Stomach (tissue), 8 donors: ENCODE measurements at regions not wholly inside any gene's neighbourhood (a gene's known extent, or its start where the extent isn't known, plus 50 kb on each side); places are given as distances from the start of the nearest gene placed in this dataset.

Source experiments
- DNase-seq, 2 donors: peaks; one replicate each; pipeline versions ENCODE4 v3.0.0 to v3.0.0-alpha.2; 2013 to 2019
- H3K27ac ChIP-seq, 5 donors: fragments of 200-600 bp in 4 of 5; sonication (generic) in 4 of 5; one replicate each; pipeline ENCODE4 v1.5.1; 2013 to 2019; ENCODE audit warnings: mild to moderate bottlenecking in 1 of 5, moderate library complexity in 1 of 5
- H3K27me3 ChIP-seq, 3 donors: fragments of 200-600 bp; sonication (generic); one replicate each; pipeline ENCODE4 v1.5.1; 2017 to 2019; ENCODE audit warnings: mixed run types in 1 of 3
- H3K36me3 ChIP-seq, 4 donors: fragments of 200-600 bp; sonication (generic); 1 replicate in 3 of 4; 2 replicates in 1 of 4; pipeline ENCODE4 v1.5.1; 2016 to 2019
- H3K4me1 ChIP-seq, 4 donors: fragments of 200-600 bp; sonication (generic); one replicate each; pipeline ENCODE4 v1.5.1; 2016 to 2019
- H3K4me3 ChIP-seq, 4 donors: fragments of 200-600 bp; sonication (generic) in 3 of 4; one replicate each; pipeline ENCODE4 v1.5.1; 2016 to 2019; ENCODE audit warnings: mild to moderate bottlenecking in 1 of 4
- H3K9me3 ChIP-seq, 4 donors: fragments of 200-600 bp; sonication (generic); one replicate each; pipeline ENCODE4 v1.5.1; 2016 to 2019
- EP300 ChIP-seq: sonication (generic); formaldehyde crosslinking; IDR thresholded peaks from one replicate; pipeline ENCODE4 v1.6.1; 2017; ENCODE audit warnings: antibody characterized with exemption
- POLR2A ChIP-seq, 4 donors: fragments of 450-650 bp; IDR thresholded peaks; one replicate each; pipeline ENCODE4 v1.6.1; 2016; ENCODE audit warnings: antibody characterized with exemption in 4 of 4, control low read depth in 2 of 4, mild to moderate bottlenecking in 1 of 4, moderate library complexity in 1 of 4
- POLR2AphosphoS5 ChIP-seq, 3 donors: sonication (generic); formaldehyde crosslinking; IDR thresholded peaks; one replicate each; pipeline ENCODE4 v1.6.1; 2016; ENCODE audit warnings: antibody characterized with exemption in 3 of 3
- WGBS, 5 donors: extraction: QIAGEN DNeasy Blood & Tissue Kit in 3 of 5; methylation state at CpG; one replicate each; pipeline versions ENCODE4 v1.1.5 to v1.1.7; 2013 to 2018; 5-methylcytosine and 5-hydroxymethylcytosine counted together
- intact Hi-C: fragments of 100-400 bp; cut with DNase I; formaldehyde crosslinking; loops from one replicate; pipeline ENCODE4 v1.15.1; 2023; ENCODE audit warnings: low total_unique reads
- TF ChIP-seq, protein P1 (sequence below), 7 experiments: fragments of 450-650 bp in 4 of 7; fragments of 200-600 bp in 3 of 7; sonication (generic) in 3 of 7; IDR thresholded peaks; one replicate each; pipeline ENCODE4 v1.5.1; 2016 to 2019; ENCODE audit warnings: antibody characterized with exemption in 7 of 7, control low read depth in 2 of 7, mild to moderate bottlenecking in 1 of 7
- donor health status: healthy with polysubstance abuse.
- donor health status: Bipolar disorder and iron deficiency.
- donor health status: healthy.

DNA sequence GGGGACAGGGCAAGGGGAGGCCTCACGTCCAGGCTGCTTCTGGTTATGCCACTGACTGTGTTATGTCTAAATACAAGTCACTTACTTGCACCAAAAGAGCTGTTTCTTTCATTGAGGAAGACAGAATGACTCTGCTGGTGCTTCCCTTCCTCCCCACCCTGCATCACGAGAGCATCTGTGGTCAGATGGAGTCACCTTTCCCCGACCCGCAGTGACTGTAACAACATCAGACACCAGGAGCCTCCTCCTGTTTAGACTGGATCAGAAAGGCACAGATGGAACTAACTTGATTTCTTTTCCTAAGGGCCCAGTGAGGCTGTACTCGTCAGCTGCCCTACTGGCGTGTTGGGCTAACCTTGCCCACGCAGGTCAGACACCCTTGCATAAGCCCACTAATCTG, 90.3 kb upstream of the ZNF536 start:
- intact Hi-C loops: no loop called here

DNA sequence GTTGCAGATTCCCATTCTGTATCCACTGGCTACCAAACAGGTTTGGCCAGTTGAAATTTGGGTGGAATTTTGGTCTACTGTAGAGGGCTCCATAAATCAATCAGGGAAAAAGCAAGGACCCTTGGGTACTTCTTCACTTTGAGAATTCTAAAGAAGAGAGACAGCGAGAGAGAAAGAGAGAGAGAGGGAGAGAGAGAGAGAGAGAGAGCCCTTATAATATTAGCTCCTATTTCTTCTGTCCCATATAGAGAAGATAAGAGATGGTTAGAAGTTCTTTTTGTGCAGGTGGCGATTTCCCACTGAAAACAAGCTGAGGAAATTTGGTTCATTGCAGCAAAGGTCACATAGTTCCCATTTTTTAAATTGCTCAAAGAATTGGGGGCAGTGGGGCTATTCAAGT, 88.6 kb upstream of the ZNF536 start:
- no peak for DNase-seq
- intact Hi-C loops: no loop called here
- WGBS, 5 donors: 66 to 88% (median 74%) methylated on average over 2 of the region's 2 CpGs
- Histone ChIP-seq H3K4me3 (no peak overlapping the region), H3K27me3 (peaks cover 0 to 23% (median 0%) of the 10 kb centered on the region in 3 donors), H3K4me1 (no peaks in the 10 kb centered on the region), H3K9me3 (no peaks in the 10 kb centered on the region), H3K36me3 (no peaks in the 10 kb centered on the region), H3K27ac (no peak overlapping the region)
- TF ChIP-seq EP300 (no peak), POLR2AphosphoS5 (IDR thresholded peaks at IDR 0.05) (no peak), POLR2A (IDR thresholded peaks at IDR 0.05) (no peak)
- TF ChIP-seq, protein P1, sequence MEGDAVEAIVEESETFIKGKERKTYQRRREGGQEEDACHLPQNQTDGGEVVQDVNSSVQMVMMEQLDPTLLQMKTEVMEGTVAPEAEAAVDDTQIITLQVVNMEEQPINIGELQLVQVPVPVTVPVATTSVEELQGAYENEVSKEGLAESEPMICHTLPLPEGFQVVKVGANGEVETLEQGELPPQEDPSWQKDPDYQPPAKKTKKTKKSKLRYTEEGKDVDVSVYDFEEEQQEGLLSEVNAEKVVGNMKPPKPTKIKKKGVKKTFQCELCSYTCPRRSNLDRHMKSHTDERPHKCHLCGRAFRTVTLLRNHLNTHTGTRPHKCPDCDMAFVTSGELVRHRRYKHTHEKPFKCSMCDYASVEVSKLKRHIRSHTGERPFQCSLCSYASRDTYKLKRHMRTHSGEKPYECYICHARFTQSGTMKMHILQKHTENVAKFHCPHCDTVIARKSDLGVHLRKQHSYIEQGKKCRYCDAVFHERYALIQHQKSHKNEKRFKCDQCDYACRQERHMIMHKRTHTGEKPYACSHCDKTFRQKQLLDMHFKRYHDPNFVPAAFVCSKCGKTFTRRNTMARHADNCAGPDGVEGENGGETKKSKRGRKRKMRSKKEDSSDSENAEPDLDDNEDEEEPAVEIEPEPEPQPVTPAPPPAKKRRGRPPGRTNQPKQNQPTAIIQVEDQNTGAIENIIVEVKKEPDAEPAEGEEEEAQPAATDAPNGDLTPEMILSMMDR (IDR thresholded peaks at IDR 0.05): no peak

More for the DNA sequence above, 90.3 kb upstream of the ZNF536 start:
- no peak for DNase-seq
- H3K9me3 ChIP-seq: no peaks in the 10 kb centered on the region
- peaks cover 0 to 23% (median 0%) of the 10 kb centered on the region in 3 donors for H3K27me3 ChIP-seq
- H3K36me3 ChIP-seq: no peaks in the 10 kb centered on the region
- 73 to 89% (median 83%) methylated on average over 5 to 7 of the region's 7 CpGs for whole genome bisulfite sequencing, 5 donors
- TF ChIP-seq POLR2A (IDR thresholded peaks at IDR 0.05) (no peak), EP300 (no peak), POLR2AphosphoS5 (IDR thresholded peaks at IDR 0.05) (no peak)
- TF ChIP-seq, protein P1 (IDR thresholded peaks at IDR 0.05): no peak
- H3K27ac ChIP-seq: no peak overlapping the region
- no peaks in the 10 kb centered on the region for H3K4me1 ChIP-seq
- no peak overlapping the region for H3K4me3 ChIP-seq

DNA sequence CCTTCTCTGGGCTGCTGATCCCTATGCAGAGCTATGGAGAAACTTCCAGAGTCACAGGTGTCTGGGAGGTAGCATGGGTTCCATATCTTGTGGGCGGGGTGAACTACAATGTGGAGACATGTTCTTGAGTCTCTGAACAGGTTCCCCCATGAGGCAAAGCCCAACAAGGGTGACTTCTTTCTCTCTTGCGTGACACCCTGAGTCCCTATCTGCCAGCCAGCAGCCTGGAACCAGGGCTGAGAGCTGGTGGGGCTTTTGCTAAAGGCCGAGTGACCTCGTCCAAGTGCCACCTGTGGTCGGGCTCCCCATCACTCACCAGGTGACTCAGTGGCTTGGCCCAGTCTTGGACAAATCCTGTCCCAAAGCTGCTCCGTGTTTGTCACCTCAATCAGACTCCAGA, 88.0 kb upstream of the ZNF536 start:
- Histone ChIP-seq H3K4me1 (no peaks in the 10 kb centered on the region), H3K36me3 (no peaks in the 10 kb centered on the region), H3K27me3 (peaks cover 0 to 21% (median 0%) of the 10 kb centered on the region in 3 donors), H3K27ac (no peak overlapping the region), H3K9me3 (no peaks in the 10 kb centered on the region), H3K4me3 (no peak overlapping the region)
- intact Hi-C loops: no loop called here
- TF ChIP-seq EP300: no peak
- no peak for DNase-seq
- 60 to 88% (median 78%) methylated on average over 5 to 6 of the region's 6 CpGs for whole genome bisulfite sequencing, 5 donors

DNA sequence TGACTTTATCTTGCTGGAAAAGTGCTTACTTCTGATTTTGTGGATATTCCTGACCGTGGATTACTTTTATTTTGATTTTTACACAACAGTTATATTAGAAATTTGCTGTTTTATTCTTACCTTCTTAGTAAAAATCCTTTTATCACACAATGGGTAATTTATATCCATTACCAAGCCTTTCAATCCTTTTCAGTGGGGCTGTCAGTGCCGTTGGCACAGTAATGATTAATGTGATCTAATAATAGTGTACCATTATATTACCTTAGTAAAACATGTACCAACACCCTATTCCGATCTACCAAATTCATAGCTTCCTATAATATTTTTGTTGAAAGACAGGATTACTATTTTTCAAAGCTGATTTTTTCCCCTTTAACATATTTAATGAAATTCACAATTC, 87.3 kb upstream of the ZNF536 start:
- H3K4me3 ChIP-seq: no peak overlapping the region
- no peaks in the 10 kb centered on the region for H3K36me3 ChIP-seq
- TF ChIP-seq, protein P1 (IDR thresholded peaks at IDR 0.05): no peak
- TF ChIP-seq POLR2AphosphoS5 (IDR thresholded peaks at IDR 0.05): no peak
- TF ChIP-seq POLR2A (IDR thresholded peaks at IDR 0.05): no peak
- TF ChIP-seq EP300: no peak
- intact Hi-C loops: no loop called here
- H3K27ac ChIP-seq: no peak overlapping the region
- peaks cover 0 to 14% (median 0%) of the 10 kb centered on the region in 3 donors for H3K27me3 ChIP-seq
- H3K9me3 ChIP-seq: no peaks in the 10 kb centered on the region
- WGBS, 5 donors: 56 to 67% (median 60%) methylated on average over 3 of the region's 3 CpGs
- DNase-seq: no peak
- no peaks in the 10 kb centered on the region for H3K4me1 ChIP-seq

DNA sequence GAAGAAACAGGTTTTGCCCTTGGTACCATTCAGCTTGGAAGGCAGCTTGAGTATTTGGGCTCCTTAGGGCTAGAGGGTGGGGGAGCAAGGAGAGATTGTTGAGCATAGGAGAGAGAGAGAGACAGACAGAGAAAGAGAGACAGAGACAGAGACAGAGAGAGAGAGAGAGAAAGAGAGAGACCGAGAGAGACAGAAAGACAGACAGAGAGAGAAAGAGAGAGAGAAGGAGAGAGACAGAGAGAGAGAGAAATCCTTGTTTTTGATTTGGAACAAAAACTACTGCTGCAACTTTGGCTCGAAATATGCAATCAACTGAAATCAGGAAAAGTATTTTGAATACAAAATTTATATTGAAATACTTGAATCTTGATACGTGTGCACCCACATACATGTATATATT, 85.8 kb upstream of the ZNF536 start:
- no peaks in the 10 kb centered on the region for H3K36me3 ChIP-seq
- no peaks in the 10 kb centered on the region for H3K4me1 ChIP-seq
- TF ChIP-seq, protein P1 (IDR thresholded peaks at IDR 0.05): no peak
- TF ChIP-seq POLR2A (IDR thresholded peaks at IDR 0.05): no peak
- TF ChIP-seq POLR2AphosphoS5 (IDR thresholded peaks at IDR 0.05): no peak
- no peak for TF ChIP-seq EP300
- peaks cover 0 to 7% (median 0%) of the 10 kb centered on the region in 4 donors for H3K9me3 ChIP-seq
- H3K4me3 ChIP-seq: no peak overlapping the region
- no peak for DNase-seq
- WGBS, 5 donors: 66 to 83% (median 81%) methylated on average over 3 of the region's 3 CpGs
- intact Hi-C loops: no loop called here
- no peak overlapping the region for H3K27ac ChIP-seq
- H3K27me3 ChIP-seq: peaks cover 0 to 2% (median 0%) of the 10 kb centered on the region in 3 donors
